Fibroblast of the aortic adventitia (primary cell): ENCODE measurements at regions not wholly inside any gene's neighbourhood (a gene's known extent, or its start where the extent isn't known, plus 50 kb on each side); places are given as distances from the start of the nearest gene placed in this dataset.

ENCODE experiments used
- DNase-seq: peaks from one replicate; pipeline ENCODE4 v3.0.0-alpha.2; 2010; ENCODE audit warnings: low read depth
- H3K4me3 ChIP-seq: 2 replicates; pipeline ENCODE4 v1.5.1; 2011; ENCODE audit warnings: low read depth, mild to moderate bottlenecking, control low read depth, low read length, moderate library complexity
- TF ChIP-seq, protein P1 (sequence below): IDR thresholded peaks from 2 replicates; pipeline ENCODE4 v1.5.1; 2011; ENCODE audit warnings: mild to moderate bottlenecking, low read length, control low read depth, inconsistent platforms; ENCODE audit not compliant: insufficient read depth

GRCh38 chr3:23094890-23095462 is 108.2 kb upstream of the UBE2E2 start:
- TF ChIP-seq, protein P1, sequence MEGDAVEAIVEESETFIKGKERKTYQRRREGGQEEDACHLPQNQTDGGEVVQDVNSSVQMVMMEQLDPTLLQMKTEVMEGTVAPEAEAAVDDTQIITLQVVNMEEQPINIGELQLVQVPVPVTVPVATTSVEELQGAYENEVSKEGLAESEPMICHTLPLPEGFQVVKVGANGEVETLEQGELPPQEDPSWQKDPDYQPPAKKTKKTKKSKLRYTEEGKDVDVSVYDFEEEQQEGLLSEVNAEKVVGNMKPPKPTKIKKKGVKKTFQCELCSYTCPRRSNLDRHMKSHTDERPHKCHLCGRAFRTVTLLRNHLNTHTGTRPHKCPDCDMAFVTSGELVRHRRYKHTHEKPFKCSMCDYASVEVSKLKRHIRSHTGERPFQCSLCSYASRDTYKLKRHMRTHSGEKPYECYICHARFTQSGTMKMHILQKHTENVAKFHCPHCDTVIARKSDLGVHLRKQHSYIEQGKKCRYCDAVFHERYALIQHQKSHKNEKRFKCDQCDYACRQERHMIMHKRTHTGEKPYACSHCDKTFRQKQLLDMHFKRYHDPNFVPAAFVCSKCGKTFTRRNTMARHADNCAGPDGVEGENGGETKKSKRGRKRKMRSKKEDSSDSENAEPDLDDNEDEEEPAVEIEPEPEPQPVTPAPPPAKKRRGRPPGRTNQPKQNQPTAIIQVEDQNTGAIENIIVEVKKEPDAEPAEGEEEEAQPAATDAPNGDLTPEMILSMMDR: no peak
- H3K4me3 ChIP-seq: no peak overlapping the region
- peak; percentile 73 for DNase-seq

- TF ChIP-seq, protein P1: no peak
- no peak overlapping the region for H3K4me3 ChIP-seq
- no peak for DNase-seq
These were observed 107.1 kb upstream of the UBE2E2 start for GRCh38 chr3:23096041-23096440.

DNA sequence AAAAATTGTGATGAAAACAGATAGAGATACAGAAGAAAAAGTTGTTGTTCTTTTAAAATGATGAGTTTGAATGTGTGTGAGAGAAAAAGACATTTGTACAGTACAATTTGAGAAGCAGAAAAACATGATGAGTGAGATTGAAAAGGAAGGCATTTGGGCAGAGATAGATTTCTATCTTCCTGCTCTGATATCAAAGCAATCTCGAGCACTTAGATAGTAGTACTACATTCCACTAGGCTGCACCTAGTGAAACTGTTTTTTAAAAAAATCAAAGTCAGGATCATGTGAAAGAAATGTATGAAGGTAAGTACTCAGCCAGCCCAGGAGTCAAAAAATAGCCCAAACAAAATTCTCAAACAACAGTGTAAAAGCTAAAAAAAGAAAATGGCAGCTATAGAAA is 104.1 kb upstream of the UBE2E2 start:
- DNase-seq: no peak
- TF ChIP-seq, protein P1: no peak
- H3K4me3 ChIP-seq: no peak overlapping the region

- no peak overlapping the region for H3K4me3 ChIP-seq
- TF ChIP-seq, protein P1: no peak
- DNase-seq: no peak
These were observed 103.5 kb upstream of the UBE2E2 start for GRCh38 chr3:23099677-23100076.

GRCh38 chr3:23100106-23100505 is 103.0 kb upstream of the UBE2E2 start:
- TF ChIP-seq, protein P1: no peak
- no peak overlapping the region for H3K4me3 ChIP-seq
- no peak for DNase-seq

- no peak overlapping the region for H3K4me3 ChIP-seq
- TF ChIP-seq, protein P1: no peak
- no peak for DNase-seq
These were observed 99.4 kb upstream of the UBE2E2 start for GRCh38 chr3:23103764-23104163.

- no peak for DNase-seq
- no peak overlapping the region for H3K4me3 ChIP-seq
- TF ChIP-seq, protein P1: no peak
These were observed 98.1 kb upstream of the UBE2E2 start for GRCh38 chr3:23105048-23105447.
